Tibial nerve (tissue), 4 donors: ENCODE measurements at regions not wholly inside any gene's neighbourhood (a gene's known extent, or its start where the extent isn't known, plus 50 kb on each side); places are given as distances from the start of the nearest gene placed in this dataset.

ENCODE experiments used
- EP300 ChIP-seq, 2 donors: sonication (generic); formaldehyde crosslinking; IDR thresholded peaks; one replicate each; pipeline ENCODE4 v1.6.1; 2017; ENCODE audit warnings: antibody characterized with exemption in 2 of 2, mild to moderate bottlenecking in 1 of 2
- TF ChIP-seq, protein P1 (sequence below), 5 experiments: fragments of 200-600 bp in 3 of 5; fragments of 450-650 bp in 2 of 5; sonication (generic) in 3 of 5; IDR thresholded peaks; one replicate each; pipeline ENCODE4 v1.5.1; 2016 to 2019; ENCODE audit warnings: antibody characterized with exemption in 5 of 5, mild to moderate bottlenecking in 3 of 5, moderate library complexity in 2 of 5

DNA sequence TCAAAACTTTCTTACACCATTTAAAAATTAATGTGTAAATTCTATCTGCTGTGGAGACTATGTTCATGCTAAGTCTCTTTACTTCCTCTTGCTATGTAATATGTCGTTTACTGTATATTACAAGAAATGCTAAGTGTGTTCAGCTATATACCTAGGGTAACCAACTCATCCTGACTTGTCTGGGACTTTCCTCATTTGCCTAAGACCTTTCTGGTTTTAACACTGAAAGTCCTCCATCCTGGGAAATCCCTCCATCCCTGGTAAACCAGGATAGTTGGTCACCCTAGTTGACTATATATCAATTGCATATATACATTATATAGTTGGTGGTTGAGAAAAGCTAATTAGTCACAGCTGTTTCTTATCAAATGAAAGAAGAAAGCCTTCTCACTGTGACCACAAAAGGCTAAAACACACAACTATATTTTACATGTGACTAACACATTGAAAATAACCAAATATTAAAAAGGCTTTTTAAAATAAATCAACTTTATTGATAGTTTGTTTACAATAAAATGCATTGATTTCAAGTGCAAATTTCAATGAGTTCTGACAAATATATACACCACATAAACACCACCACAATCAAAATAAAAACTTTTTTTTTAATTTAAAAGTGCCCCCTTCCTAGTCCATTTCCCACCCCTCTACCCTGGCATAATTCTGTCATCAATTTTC lies 167.7 kb upstream of the INHBA start:
- TF ChIP-seq, protein P1, sequence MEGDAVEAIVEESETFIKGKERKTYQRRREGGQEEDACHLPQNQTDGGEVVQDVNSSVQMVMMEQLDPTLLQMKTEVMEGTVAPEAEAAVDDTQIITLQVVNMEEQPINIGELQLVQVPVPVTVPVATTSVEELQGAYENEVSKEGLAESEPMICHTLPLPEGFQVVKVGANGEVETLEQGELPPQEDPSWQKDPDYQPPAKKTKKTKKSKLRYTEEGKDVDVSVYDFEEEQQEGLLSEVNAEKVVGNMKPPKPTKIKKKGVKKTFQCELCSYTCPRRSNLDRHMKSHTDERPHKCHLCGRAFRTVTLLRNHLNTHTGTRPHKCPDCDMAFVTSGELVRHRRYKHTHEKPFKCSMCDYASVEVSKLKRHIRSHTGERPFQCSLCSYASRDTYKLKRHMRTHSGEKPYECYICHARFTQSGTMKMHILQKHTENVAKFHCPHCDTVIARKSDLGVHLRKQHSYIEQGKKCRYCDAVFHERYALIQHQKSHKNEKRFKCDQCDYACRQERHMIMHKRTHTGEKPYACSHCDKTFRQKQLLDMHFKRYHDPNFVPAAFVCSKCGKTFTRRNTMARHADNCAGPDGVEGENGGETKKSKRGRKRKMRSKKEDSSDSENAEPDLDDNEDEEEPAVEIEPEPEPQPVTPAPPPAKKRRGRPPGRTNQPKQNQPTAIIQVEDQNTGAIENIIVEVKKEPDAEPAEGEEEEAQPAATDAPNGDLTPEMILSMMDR (IDR thresholded peaks at IDR 0.05): no peak
- no peak for TF ChIP-seq EP300 (IDR thresholded peaks at IDR 0.05)
